PC-9 (cell line): ENCODE measurements at regions not wholly inside any gene's neighbourhood (a gene's known extent, or its start where the extent isn't known, plus 50 kb on each side); places are given as distances from the start of the nearest gene placed in this dataset.

ENCODE experiments used
- EZH2 ChIP-seq: fragments of 200-600 bp; sonication (generic); IDR thresholded peaks from 2 replicates; pipeline ENCODE4 v1.8.0; 2017; ENCODE audit warnings: antibody characterized with exemption, low read depth
- TF ChIP-seq, protein P1 (sequence below): fragments of 200-600 bp; sonication (generic); conservative IDR thresholded peaks from 2 replicates; pipeline ENCODE4 v1.6.1; 2017; ENCODE audit warnings: mixed run types, antibody characterized with exemption, mild to moderate bottlenecking, moderate library complexity

DNA sequence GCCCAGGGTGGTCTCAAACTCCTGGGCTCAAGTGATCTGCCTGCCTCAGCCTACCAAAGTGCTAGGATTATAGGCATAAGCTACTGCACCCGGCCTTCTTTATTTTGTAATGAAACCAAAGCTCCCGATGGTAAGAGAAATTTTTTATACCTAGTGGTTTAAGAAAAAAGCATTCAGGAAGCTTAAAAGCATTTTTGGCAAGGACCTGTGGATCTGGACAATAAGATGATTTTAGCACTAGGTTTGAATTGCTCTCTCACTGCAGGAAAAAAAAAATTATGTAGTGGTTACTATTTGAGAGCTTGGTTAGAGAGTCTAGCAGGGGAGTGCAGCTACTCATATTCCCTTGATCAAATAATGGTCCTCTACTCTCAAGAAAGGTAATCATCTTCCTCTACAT lies 64.9 kb upstream of the PIK3R4 start:
- TF ChIP-seq, protein P1, sequence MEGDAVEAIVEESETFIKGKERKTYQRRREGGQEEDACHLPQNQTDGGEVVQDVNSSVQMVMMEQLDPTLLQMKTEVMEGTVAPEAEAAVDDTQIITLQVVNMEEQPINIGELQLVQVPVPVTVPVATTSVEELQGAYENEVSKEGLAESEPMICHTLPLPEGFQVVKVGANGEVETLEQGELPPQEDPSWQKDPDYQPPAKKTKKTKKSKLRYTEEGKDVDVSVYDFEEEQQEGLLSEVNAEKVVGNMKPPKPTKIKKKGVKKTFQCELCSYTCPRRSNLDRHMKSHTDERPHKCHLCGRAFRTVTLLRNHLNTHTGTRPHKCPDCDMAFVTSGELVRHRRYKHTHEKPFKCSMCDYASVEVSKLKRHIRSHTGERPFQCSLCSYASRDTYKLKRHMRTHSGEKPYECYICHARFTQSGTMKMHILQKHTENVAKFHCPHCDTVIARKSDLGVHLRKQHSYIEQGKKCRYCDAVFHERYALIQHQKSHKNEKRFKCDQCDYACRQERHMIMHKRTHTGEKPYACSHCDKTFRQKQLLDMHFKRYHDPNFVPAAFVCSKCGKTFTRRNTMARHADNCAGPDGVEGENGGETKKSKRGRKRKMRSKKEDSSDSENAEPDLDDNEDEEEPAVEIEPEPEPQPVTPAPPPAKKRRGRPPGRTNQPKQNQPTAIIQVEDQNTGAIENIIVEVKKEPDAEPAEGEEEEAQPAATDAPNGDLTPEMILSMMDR: no peak
- no peak for TF ChIP-seq EZH2
